ENCODE measurements at regions not wholly inside any gene's neighbourhood (a gene's known extent, or its start where the extent isn't known, plus 50 kb on each side); places are given as distances from the start of the nearest gene placed in this dataset.

DNA sequence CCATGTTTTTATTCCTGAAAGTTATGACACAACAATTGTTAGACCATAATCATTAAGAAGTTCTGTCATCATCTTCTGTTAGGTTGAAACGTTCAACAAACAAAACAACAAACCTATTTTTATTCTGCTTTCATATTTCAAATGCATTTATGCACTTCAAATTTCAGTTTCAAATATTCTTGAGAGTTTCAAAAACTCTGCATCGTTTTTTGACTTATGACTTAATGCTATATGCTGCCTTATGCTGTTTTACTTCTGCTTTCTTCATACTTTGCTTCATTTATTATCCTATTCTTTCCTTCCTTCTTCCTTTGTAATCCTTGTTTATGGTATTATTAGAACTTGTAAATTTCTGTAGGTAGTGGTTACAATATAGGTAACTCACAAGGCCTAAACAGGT is 95.0 kb downstream of the PCSK1 start:
- Histone ChIP-seq H3K4me1 (ENCODE audit: control insufficient read depth in 2 of 3, insufficient read depth in 2 of 3, low read depth in 1 of 3, low read length in 3 of 3) (peaks cover 0 to 22% (median 13%) of the 10 kb centered on the region in 3 donors), H3K9me3 (ENCODE audit: control insufficient read depth in 2 of 3, insufficient read depth in 1 of 3, low read length in 3 of 3) (no peaks in the 10 kb centered on the region), H3K36me3 (ENCODE audit: control insufficient read depth in 2 of 3, insufficient read depth in 3 of 3, low read length in 3 of 3) (no peaks in the 10 kb centered on the region), H3K4me3 (ENCODE audit: low read length in 3 of 3) (no peak overlapping the region), H3K9ac (ENCODE audit: low read length in 3 of 3) (no peak overlapping the region), H3K27ac (ENCODE audit: low read depth in 2 of 2, low read length in 2 of 2) (peak overlapping the region; percentile 5 to 41), H3K27me3 (ENCODE audit: control insufficient read depth, insufficient read depth, low read length) (no peaks in the 10 kb centered on the region)
- FAIRE-seq (no peak), DNase-seq (no peak)
- TF ChIP-seq, protein P1, sequence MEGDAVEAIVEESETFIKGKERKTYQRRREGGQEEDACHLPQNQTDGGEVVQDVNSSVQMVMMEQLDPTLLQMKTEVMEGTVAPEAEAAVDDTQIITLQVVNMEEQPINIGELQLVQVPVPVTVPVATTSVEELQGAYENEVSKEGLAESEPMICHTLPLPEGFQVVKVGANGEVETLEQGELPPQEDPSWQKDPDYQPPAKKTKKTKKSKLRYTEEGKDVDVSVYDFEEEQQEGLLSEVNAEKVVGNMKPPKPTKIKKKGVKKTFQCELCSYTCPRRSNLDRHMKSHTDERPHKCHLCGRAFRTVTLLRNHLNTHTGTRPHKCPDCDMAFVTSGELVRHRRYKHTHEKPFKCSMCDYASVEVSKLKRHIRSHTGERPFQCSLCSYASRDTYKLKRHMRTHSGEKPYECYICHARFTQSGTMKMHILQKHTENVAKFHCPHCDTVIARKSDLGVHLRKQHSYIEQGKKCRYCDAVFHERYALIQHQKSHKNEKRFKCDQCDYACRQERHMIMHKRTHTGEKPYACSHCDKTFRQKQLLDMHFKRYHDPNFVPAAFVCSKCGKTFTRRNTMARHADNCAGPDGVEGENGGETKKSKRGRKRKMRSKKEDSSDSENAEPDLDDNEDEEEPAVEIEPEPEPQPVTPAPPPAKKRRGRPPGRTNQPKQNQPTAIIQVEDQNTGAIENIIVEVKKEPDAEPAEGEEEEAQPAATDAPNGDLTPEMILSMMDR (IDR thresholded peaks at IDR 0.05; ENCODE audit: borderline replicate concordance, extremely low read depth, insufficient read depth) = no peak
- intact Hi-C loops (cut with DNase I) = loop anchor here (10.0 kb wide), 2 partner anchors 383 to 483 kb away; no protein-coding TSS in a partner anchor

DNA sequence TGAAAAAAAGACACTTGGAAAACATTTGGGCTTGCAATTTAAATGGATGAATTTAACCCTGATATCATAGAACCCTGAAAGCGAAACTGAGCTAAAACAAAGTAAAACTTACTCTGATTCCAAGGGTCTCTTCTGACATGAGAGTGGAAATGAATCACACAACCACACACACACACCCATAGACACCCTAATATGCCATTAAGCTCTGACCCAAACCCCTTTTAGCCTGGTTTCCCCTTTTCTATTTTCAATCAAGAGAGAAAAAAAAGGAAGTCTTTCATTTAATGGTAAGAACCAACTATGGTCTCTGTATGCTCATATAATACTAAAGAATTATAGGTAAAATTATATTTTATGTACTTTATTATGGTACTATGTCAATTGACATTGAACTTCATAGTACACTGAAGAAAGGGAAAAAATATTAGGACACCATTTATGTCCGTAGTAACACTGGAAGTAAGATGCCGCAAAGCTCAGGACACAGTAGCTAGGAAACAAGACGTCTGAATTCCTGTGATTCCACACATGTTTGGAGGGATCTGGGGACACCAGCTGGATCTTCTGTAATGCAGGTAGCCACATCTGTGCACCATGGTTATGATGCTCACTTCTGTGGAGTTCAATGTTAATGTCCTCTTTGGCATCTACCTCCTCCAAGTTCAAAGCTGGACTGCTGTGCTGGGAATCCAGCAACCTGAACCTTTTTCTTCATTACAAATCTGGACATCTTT is 95.8 kb downstream of the PCSK1 start:
- no peak overlapping the region for H3K4me3 ChIP-seq (ENCODE audit: low read length in 3 of 3)
- H3K9me3 ChIP-seq (ENCODE audit: control insufficient read depth in 2 of 3, insufficient read depth in 1 of 3, low read length in 3 of 3) = no peaks in the 10 kb centered on the region
- H3K27ac ChIP-seq (ENCODE audit: low read depth in 2 of 2, low read length in 2 of 2) = no peak overlapping the region
- no peak for DNase-seq
- H3K9ac ChIP-seq (ENCODE audit: low read length in 3 of 3) = no peak overlapping the region
- H3K4me1 ChIP-seq (ENCODE audit: control insufficient read depth in 2 of 3, insufficient read depth in 2 of 3, low read depth in 1 of 3, low read length in 3 of 3) = peaks cover 0 to 22% (median 13%) of the 10 kb centered on the region in 3 donors
- TF ChIP-seq, protein P1 (IDR thresholded peaks at IDR 0.05; ENCODE audit: borderline replicate concordance, extremely low read depth, insufficient read depth) = no peak
- no peaks in the 10 kb centered on the region for H3K27me3 ChIP-seq (ENCODE audit: control insufficient read depth, insufficient read depth, low read length)
- no peak for FAIRE-seq
- H3K36me3 ChIP-seq (ENCODE audit: control insufficient read depth in 2 of 3, insufficient read depth in 3 of 3, low read length in 3 of 3) = no peaks in the 10 kb centered on the region
- intact Hi-C loops (cut with DNase I) = loop anchor here (10.0 kb wide), 2 partner anchors 382 to 482 kb away; no protein-coding TSS in a partner anchor

DNA sequence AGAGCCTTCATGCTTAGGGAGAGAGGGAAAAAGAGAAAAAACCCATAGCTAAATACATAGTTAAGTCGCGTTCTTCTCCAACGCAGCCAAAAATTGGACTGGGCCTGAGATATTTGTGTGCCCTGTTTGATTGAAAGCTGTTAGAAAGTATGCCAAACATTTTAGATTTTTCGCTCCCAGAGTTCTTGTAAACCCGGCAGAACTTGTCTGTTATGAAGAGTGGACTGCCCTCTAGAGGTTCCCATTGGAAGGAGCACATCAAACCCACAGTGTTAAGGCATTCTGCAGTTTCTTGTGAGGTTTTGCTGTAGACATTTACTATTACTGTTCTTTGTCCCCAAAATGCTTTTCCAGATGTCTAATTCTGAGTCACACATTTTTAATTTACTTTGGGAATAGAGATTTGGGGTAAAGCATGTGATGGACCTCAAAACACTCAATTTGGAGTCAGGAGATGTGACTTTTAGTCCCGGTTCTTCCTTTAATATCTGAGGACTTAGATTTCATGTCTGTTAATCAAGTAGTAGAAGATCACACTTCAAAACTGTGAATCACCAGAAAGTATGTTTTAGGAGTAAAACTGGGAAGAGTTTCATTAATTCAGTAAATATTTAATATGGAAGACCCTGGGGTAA is 96.6 kb downstream of the PCSK1 start:
- Histone ChIP-seq H3K9ac (ENCODE audit: low read length in 3 of 3) (peak overlapping the region in 1 of 3 donors; percentile 48), H3K27me3 (ENCODE audit: control insufficient read depth, insufficient read depth, low read length) (no peaks in the 10 kb centered on the region), H3K9me3 (ENCODE audit: control insufficient read depth in 2 of 3, insufficient read depth in 1 of 3, low read length in 3 of 3) (no peaks in the 10 kb centered on the region), H3K4me3 (ENCODE audit: low read length in 3 of 3) (peak overlapping the region in 1 of 3 donors; percentile 20), H3K27ac (ENCODE audit: low read depth in 2 of 2, low read length in 2 of 2) (no peak overlapping the region), H3K4me1 (ENCODE audit: control insufficient read depth in 2 of 3, insufficient read depth in 2 of 3, low read depth in 1 of 3, low read length in 3 of 3) (peaks cover 0 to 22% (median 13%) of the 10 kb centered on the region in 3 donors), H3K36me3 (ENCODE audit: control insufficient read depth in 2 of 3, insufficient read depth in 3 of 3, low read length in 3 of 3) (no peaks in the 10 kb centered on the region)
- intact Hi-C loops (cut with DNase I) = loop anchor here (10.0 kb wide), 2 partner anchors 382 to 482 kb away; no protein-coding TSS in a partner anchor
- FAIRE-seq (peak; percentile 87), DNase-seq (peak in 4 of 5 donors; percentile 68 to 90 (median 80))
- TF ChIP-seq, protein P1 (IDR thresholded peaks at IDR 0.05; ENCODE audit: borderline replicate concordance, extremely low read depth, insufficient read depth) = peak; percentile 78
